HL-60 (cell line): ENCODE measurements at regions not wholly inside any gene's neighbourhood (a gene's known extent, or its start where the extent isn't known, plus 50 kb on each side); places are given as distances from the start of the nearest gene placed in this dataset.

Source experiments
- CTCF ChIP-seq: IDR thresholded peaks from one replicate; pipeline ENCODE4 v1.5.1; 2011; ENCODE audit warnings: low read length, control low read depth, inconsistent platforms; ENCODE audit not compliant: insufficient read depth
- REST ChIP-seq: IDR thresholded peaks from 2 replicates; pipeline ENCODE4 v1.6.1; 2012; ENCODE audit warnings: low read depth; ENCODE audit not compliant: insufficient replicate concordance

- no peak for TF ChIP-seq CTCF
- no peak for TF ChIP-seq REST
Measured at GRCh38 chr13:71358218-71358617, 508.8 kb downstream of the DACH1 start.
